GM12875 (cell line): ENCODE measurements at regions not wholly inside any gene's neighbourhood (a gene's known extent, or its start where the extent isn't known, plus 50 kb on each side); places are given as distances from the start of the nearest gene placed in this dataset.

ENCODE experiments used
- H3K4me3 ChIP-seq: one replicate; pipeline ENCODE4 v1.5.1; 2011; ENCODE audit warnings: low read depth, low read length, control low read depth
- TF ChIP-seq, protein P1 (sequence below): IDR thresholded peaks from 2 replicates; pipeline ENCODE4 v1.5.1; 2011; ENCODE audit warnings: low read depth, mild to moderate bottlenecking, control low read depth, inconsistent platforms, low read length, moderate library complexity, borderline replicate concordance; ENCODE audit not compliant: insufficient read depth

DNA sequence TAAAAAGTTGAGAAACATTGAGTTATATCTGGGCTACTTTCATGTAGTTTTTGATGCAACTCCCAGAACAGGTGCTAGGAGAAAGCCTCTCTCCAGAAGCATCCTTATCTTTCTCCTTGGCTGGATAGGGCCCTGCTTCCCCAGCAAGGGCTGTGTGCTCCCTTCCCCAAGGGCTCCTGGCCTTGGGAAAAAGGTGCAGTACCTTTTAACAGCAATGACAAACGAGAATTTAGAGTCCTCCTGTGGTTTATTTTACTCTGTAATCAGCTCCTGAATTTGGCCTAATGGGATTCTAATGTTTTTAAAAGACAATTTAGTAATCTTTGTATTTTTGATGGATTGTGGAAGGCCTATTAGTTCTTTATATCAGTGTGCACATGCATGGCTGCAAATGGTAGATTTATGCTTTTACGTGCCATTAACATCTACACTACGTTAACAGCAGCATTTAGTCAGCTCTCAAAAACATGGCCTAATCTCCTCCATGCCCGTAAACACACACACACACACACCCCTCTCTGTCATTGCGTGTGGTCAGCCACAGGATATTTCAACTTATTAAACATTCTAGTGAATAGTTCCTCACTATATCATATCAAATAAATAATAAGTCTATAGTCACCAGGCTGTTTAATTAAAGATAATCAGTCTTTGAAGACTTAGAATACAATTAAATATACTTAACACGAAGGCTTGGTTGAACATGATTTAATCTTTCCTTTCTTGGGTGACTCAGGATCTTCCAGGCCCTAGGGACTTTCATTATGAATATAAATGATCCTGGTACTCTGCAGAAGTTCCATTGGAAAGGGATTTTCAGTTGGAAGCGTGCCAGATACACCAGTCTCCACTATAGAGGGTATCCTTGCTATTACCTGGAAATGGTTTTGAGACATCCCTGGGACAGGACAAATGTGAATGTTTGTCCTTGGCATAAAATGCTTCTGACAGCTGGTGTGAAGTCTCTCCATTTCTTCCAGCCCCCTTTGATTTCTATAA, 181.4 kb upstream of the PWP1 start:
- TF ChIP-seq, protein P1, sequence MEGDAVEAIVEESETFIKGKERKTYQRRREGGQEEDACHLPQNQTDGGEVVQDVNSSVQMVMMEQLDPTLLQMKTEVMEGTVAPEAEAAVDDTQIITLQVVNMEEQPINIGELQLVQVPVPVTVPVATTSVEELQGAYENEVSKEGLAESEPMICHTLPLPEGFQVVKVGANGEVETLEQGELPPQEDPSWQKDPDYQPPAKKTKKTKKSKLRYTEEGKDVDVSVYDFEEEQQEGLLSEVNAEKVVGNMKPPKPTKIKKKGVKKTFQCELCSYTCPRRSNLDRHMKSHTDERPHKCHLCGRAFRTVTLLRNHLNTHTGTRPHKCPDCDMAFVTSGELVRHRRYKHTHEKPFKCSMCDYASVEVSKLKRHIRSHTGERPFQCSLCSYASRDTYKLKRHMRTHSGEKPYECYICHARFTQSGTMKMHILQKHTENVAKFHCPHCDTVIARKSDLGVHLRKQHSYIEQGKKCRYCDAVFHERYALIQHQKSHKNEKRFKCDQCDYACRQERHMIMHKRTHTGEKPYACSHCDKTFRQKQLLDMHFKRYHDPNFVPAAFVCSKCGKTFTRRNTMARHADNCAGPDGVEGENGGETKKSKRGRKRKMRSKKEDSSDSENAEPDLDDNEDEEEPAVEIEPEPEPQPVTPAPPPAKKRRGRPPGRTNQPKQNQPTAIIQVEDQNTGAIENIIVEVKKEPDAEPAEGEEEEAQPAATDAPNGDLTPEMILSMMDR, result no peak
- no peak overlapping the region for H3K4me3 ChIP-seq

DNA sequence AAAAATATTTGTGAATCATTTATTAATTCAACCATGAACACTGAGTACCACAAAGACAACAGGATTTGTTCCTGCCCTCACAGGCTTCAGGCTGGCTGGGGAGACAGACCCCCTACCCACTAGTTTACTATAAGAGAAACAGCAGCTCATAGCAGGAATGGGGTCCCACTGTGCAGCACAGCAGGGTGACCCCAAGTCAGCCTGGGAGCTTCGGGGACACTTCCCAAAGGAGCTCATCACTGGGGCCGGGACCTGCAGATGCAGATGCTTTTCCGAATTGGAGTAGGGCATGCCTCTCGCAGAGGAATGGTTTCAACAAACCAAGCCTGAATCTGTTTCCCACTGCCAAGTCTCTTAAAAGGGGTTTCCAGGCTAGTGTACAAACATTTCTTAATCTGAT, 176.2 kb upstream of the PWP1 start:
- no peak overlapping the region for H3K4me3 ChIP-seq
- TF ChIP-seq, protein P1, result no peak

DNA sequence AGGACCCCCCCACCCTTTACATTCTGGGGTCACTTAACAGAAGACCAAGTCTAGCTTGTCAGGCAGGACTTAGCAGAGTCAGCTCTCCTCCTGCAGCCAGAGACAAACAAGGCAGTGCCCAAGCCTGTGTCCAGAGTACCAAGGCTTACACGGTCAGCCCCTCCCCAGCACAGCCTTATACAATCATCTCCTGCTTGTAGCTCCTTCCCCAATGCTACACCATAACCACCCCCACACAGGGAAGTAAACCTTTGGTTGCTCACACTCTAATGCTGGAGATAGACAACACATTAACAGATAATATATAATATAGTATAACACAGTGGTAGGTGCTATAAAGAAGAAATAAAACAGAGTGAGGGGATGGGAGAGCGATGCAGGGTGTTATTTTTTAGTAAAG, 175.4 kb upstream of the PWP1 start:
- H3K4me3 ChIP-seq, result no peak overlapping the region
- TF ChIP-seq, protein P1, result no peak

DNA sequence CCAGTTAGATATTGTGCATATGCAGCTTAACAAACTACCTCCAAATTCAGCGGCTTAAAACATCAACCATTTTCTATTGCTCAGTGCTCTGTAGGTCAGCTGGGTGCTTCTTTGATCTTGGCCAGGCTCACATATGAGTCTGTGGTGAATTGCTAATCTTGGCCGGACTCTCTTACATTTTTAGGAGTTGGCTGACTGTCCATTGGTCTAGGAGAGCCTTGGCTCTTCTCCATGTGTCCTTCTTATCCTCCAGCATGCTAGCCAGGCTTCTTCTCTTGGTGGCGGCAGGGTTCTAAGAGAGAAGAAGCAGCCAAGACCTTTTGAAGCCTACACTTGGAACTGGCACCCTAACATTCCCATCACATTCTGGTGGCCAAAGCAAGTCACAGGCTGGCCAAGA, 174.3 kb upstream of the PWP1 start:
- H3K4me3 ChIP-seq, result no peak overlapping the region
- TF ChIP-seq, protein P1, result no peak

DNA sequence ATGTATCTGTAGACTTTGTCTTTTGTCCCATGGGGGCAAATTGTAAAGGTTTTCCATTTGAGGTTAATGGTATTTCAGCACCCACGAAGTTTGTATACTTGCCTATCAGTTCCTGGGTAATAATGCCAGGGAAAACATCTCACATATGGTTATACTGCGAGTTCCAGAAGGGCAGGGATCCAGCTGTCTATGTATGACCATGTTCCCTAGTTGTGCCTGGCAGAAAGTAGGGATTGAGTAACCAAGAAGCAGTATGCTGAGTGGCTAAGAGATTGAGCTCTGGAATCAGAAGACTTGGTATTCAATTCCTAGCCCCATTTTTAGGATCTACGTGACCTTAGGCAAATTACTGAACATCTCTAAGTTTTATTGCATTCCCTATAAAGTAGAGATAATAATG, 173.2 kb upstream of the PWP1 start:
- H3K4me3 ChIP-seq, result no peak overlapping the region
- TF ChIP-seq, protein P1, result no peak

DNA sequence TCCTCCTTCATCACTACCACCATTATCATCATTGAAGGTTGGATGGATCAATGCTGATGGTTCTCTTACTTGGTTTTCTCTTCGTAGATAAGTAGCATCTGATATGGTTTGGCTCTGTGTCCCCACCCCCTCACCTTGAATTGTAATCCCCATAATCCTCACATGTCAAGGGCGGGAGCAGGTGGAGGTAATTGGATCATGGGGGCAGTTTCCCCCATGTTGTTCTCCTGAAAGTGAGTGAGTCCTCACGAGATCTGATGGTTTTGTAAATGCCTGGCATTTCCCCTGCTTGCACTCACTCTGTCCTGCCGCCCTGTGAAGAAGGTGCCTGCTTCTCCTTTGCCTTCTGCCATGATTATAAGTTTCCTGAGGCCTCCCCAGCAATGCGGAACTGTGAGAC, 172.4 kb upstream of the PWP1 start:
- H3K4me3 ChIP-seq, result no peak overlapping the region
- TF ChIP-seq, protein P1, result no peak
